NCI-H128 (cell line): ENCODE measurements at regions not wholly inside any gene's neighbourhood (a gene's known extent, or its start where the extent isn't known, plus 50 kb on each side); places are given as distances from the start of the nearest gene placed in this dataset.

Experiments used
- DNase-seq: peaks from one replicate; lab custom pipeline; 2025; ENCODE audit not compliant: unreplicated experiment; lab: John Stamatoyannopoulos, UW

- DNase-seq = no peak
Measured at GRCh38 chr18:64663086-64663485, 514.2 kb upstream of the LINC00305 start.

DNA sequence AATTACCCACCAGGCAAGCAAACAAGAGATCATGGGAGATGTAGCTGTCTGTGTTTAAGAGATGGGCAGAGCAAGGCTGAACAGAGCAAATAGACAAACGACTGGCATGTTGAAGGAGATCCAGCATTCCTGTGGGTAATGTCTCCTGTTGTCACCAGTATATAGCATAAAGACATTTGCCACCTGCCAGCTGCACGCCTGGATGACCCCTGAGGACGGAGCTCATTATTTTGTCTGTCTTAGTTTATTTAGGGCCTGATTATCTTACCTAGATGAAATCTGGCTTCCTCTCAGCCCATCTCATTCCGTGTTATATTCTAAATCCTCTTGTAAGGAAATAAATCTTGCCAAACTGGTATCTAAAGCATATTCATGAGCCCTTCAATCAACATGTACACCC lies 510.3 kb upstream of the LINC00305 start:
- DNase-seq = no peak

- DNase-seq = no peak
Measured at GRCh38 chr18:64653068-64653467, 504.2 kb upstream of the LINC00305 start.

GRCh38 chr18:64650068-64650467 lies 501.2 kb upstream of the LINC00305 start:
- DNase-seq = no peak

GRCh38 chr18:64645753-64646152 lies 496.9 kb upstream of the LINC00305 start:
- no peak for DNase-seq

GRCh38 chr18:64639536-64639935 lies 490.6 kb upstream of the LINC00305 start:
- DNase-seq = no peak

GRCh38 chr18:64620971-64621560 lies 472.2 kb upstream of the LINC00305 start:
- DNase-seq = no peak

DNA sequence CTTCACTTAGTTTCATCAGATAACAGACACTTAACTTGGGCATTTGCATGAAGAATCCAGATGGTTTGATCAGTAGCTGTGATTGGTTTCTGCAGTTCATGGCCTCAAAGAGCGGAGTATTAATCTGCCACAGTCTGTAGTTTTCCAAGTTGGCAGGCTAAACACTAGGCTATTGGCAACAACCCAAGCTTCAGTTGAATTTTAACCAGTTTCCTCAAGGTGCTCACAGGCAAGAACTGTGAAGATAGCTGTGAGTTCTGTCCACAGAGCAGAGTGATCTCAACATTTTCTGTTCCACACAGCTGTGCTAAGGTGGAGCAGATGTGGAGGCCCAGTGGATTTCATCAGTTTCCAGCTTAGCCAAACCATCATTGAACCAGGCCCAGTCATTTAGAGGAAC lies 469.5 kb upstream of the LINC00305 start:
- no peak for DNase-seq

DNA sequence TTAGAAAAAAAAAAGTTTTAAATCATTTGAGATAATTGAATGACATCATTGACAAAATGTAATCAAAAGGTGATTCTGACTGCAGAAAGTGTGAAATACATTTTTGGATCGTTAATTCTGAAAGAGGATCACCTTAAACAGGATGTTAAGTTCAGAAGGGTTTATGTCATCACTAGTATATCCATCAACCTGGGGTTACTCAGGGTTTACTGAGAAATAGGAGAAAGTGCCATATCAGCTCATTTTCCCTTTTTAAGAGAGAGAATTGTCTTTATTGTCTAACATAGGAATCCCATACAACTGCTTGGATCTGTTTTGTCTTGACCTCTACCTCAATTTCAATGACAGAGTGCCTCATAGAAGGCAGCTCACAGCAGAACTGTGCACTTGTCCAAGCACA lies 466.1 kb upstream of the LINC00305 start:
- DNase-seq = no peak

GRCh38 chr18:64614446-64614845 lies 465.6 kb upstream of the LINC00305 start:
- DNase-seq = no peak

GRCh38 chr18:64592246-64592645 lies 443.4 kb upstream of the LINC00305 start:
- no peak for DNase-seq

DNA sequence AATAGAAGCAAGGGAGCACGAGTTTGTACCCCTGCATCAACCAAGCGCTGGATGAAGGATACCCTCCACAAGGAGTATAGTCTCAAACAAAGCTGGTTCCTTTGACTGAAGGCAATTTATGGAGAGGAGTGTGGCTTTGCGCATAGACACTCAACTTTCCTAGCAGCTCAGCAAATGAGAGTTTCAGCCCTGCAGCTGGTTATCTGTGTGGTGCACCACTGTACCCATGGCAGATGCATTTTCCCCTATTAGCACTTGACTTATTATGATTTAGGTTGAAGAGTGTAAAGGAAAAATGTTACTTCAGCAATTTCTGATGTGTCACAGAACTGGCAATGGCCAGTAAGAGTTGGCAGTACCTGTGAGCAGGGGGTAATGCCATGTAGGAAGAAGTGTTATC lies 440.1 kb upstream of the LINC00305 start:
- DNase-seq = no peak

DNA sequence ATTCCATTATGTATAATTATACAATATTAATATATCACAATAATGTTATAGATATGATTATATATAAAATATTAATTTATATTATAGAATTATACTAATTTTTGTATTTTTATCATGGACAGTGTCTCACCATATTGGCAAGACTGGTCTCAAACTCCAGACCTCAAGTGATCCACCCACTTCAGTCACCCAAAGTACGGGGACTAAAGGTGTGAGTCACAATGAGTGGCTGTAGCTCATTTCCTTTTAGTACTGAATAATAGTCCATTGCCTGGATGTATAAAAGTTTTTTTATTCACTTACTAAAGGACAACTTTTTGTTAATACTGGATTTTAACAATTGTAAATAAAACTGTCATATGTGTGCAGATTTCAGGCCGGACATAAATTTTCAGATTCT lies 417.6 kb upstream of the LINC00305 start:
- no peak for DNase-seq

DNA sequence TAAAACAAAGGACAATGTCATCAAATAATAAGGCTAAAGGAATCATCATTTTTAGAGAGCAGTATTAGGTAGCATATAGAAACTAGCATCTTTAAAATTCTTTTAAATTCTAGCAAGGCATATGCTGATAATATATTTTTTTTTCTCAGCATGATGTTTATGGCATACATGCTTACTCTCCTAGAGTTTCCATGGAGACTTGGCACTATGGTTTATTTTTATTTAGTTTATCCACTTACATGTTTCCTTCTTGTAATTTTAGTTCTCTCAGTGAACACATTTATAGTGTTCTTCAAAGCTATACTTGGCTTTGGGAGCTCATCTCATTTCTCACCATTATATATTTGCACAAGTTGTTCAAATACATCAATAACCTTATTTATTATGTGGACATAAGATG lies 413.8 kb upstream of the LINC00305 start:
- no peak for DNase-seq

GRCh38 chr18:64546451-64546850 lies 397.6 kb upstream of the LINC00305 start:
- no peak for DNase-seq

DNA sequence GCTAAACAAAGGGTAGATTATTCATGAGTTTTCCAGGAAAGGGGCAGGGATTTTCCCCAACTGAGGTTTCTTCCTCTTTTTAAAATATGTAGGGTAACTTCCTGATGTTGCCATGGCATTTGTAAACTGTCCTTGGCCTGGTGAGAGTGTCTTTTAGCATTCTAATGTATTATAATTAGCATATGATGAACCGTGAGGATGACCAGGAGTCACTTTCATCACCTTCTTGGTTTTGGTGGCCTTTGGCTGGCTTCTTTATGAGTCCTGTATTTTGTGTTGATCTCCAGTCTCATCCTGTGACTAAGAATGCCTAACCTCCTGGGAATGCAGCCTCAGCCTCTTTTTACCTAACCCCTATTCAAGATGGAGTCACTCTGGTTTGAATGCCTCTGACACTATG lies 391.0 kb upstream of the LINC00305 start:
- DNase-seq = no peak

DNA sequence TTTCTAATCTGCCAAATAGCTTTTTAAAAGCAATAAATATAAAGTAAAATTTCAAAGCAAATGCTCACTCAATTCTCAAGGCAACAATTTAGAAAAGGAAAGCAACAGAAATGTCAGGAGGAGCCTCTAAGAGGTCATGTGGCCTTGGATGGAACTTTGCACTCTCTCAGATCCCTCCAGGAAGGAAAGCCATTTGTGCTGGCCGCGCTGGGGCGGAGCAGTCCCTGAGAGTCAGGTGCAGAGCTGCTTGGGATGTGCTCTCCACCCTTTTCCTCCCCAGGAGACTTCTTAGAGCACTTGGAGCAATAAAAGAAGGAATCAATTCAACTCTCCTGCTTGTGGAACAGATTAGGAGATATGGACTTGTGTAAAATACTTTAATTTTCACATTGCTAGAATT lies 379.8 kb upstream of the LINC00305 start:
- DNase-seq = no peak

DNA sequence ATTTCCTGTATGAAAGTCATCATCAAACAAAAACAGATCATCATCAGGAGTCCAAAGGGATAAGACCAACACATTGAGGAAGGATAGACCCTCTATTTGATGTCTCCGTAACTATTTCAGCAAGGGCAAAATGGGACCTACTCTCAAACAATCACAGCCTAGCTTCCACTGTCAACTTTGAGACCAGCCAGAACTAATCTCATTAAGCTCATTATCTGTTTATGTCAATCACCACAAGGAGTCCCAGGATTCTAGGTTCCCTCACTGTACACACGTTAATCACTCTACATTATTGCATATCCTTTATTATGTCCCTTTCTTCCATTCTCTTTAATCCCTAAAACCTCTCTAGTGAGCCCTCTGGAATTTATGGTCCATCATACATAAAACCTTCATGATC lies 370.3 kb upstream of the LINC00305 start:
- DNase-seq = no peak

GRCh38 chr18:64518191-64518590 lies 369.3 kb upstream of the LINC00305 start:
- DNase-seq = no peak

DNA sequence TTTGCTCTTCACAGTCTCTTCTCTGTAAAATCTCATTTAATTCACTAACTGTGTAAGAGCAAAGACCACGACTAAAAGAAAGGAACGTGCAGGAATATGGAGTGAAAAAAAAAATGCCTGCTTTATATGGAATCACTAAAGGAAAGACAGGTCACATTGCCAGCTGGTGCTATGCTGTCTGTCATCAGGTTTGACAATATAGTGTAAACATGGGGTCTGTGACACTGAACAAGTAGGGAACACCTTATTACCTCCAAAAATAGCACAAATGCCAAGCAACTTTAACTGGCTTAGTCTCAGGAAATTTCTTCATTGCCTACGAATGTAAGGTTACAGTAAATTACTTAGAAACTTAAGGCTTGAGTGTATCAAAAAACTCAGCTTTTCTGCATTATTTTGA lies 364.5 kb upstream of the LINC00305 start:
- DNase-seq = no peak

- DNase-seq = no peak
Measured at GRCh38 chr18:64490207-64490606, 341.3 kb upstream of the LINC00305 start.

DNA sequence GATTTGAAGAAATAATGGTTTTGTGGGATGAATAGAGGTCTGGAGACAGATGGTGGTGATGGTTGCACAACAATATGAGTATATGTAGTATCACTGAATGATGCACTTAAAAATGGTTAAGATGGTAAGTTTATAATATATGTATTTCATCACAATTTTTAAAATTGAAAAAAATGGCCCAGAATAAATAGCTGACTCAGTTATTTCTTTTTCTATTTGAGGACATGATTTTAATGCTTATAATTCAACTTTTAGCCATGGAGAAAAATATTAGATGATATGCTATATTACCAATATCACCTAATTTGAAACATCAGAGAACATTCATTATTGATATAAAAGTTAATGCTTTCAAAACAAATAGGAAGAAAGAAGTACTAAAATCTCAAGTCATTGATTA lies 339.8 kb upstream of the LINC00305 start:
- no peak for DNase-seq

DNA sequence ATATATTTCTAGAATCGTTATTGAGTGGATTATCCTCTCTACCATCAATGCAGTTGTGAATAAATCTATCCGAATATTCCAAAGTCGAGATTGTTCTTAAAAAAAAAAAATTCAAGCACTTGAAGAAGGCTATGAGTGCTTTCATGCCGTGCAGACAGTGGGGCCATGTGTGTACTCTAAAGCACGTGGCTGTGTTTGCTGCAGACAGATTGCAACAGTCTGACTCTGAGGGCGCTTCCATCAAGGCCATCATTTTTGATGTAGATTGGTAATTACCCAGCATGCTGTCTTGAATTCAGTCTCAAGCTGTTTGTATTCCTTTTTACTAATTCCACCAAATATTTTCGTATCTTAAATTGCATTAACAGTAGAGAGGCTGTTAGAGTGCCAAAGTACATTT lies 325.9 kb upstream of the LINC00305 start:
- peak; percentile 21 for DNase-seq

GRCh38 chr18:64474255-64474654 lies 325.4 kb upstream of the LINC00305 start:
- DNase-seq = no peak
